HL-60 (cell line): ENCODE measurements at regions not wholly inside any gene's neighbourhood (a gene's known extent, or its start where the extent isn't known, plus 50 kb on each side); places are given as distances from the start of the nearest gene placed in this dataset.

ENCODE experiments used
- DNase-seq, 2 experiments: peaks; one replicate each; pipeline ENCODE4 v3.0.0-alpha.2; 2010 to 2020; ENCODE audit warnings: low read depth in 1 of 2, low spot score in 1 of 2
- H3K27ac ChIP-seq: fragments of 250-450 bp; sonication (Bioruptor Pico); replicated peaks from 2 replicates; pipeline ENCODE4 v1.5.1; 2020; ENCODE audit warnings: mild to moderate bottlenecking, moderate library complexity
- H3K27me3 ChIP-seq: fragments of 250-450 bp; sonication (Bioruptor Pico); 2 replicates; pipeline ENCODE4 v1.5.1; 2021; ENCODE audit warnings: mild to moderate bottlenecking, moderate library complexity; ENCODE audit not compliant: insufficient read depth, poor library complexity, severe bottlenecking
- H3K4me3 ChIP-seq: replicated peaks from 2 replicates; pipeline ENCODE4 v1.5.1; 2011; ENCODE audit warnings: mild to moderate bottlenecking, control low read depth, low read length; ENCODE audit not compliant: insufficient read depth
- CTCF ChIP-seq: IDR thresholded peaks from one replicate; pipeline ENCODE4 v1.5.1; 2011; ENCODE audit warnings: low read length, control low read depth, inconsistent platforms; ENCODE audit not compliant: insufficient read depth
- GABPA ChIP-seq: IDR thresholded peaks from 2 replicates; pipeline ENCODE4 v1.6.1; 2012; ENCODE audit warnings: low read depth
- POLR2AphosphoS5 ChIP-seq: IDR thresholded peaks from 2 replicates; pipeline ENCODE4 v1.6.1; 2012; ENCODE audit warnings: low read depth
- REST ChIP-seq: IDR thresholded peaks from 2 replicates; pipeline ENCODE4 v1.6.1; 2012; ENCODE audit warnings: low read depth; ENCODE audit not compliant: insufficient replicate concordance
- SPI1 ChIP-seq: IDR thresholded peaks from 2 replicates; pipeline ENCODE4 v1.6.1; 2012; ENCODE audit warnings: low read depth, mild to moderate bottlenecking, borderline replicate concordance

GRCh38 chrX:145553702-145554101 is 263.9 kb upstream of the SLITRK2 start:
- no peak for TF ChIP-seq SPI1
- TF ChIP-seq GABPA: no peak
- no peak for TF ChIP-seq CTCF
- no peak for TF ChIP-seq POLR2AphosphoS5
- TF ChIP-seq REST: no peak
- H3K27me3 ChIP-seq: no peaks in the 10 kb centered on the region

GRCh38 chrX:145563159-145563558 is 254.5 kb upstream of the SLITRK2 start:
- TF ChIP-seq REST (no peak), SPI1 (no peak), GABPA (no peak), CTCF (no peak), POLR2AphosphoS5 (no peak)
- no peak for DNase-seq
- Histone ChIP-seq H3K27me3 (no peaks in the 10 kb centered on the region), H3K27ac (no peak overlapping the region), H3K4me3 (no peak overlapping the region)

More at GRCh38 chrX:145553702-145554101, 263.9 kb upstream of the SLITRK2 start:
- no peak for DNase-seq
- Histone ChIP-seq H3K4me3 (no peak overlapping the region), H3K27ac (no peak overlapping the region)

GRCh38 chrX:145609951-145610511 is 207.6 kb upstream of the SLITRK2 start:
- no peak for DNase-seq
- no peaks in the 10 kb centered on the region for H3K27me3 ChIP-seq
- no peak overlapping the region for H3K27ac ChIP-seq
- no peak overlapping the region for H3K4me3 ChIP-seq
- TF ChIP-seq CTCF (no peak), SPI1 (no peak), REST (no peak), POLR2AphosphoS5 (no peak), GABPA (no peak)
